H1 (cell line): ENCODE measurements at regions not wholly inside any gene's neighbourhood (a gene's known extent, or its start where the extent isn't known, plus 50 kb on each side); places are given as distances from the start of the nearest gene placed in this dataset.
A peak's percentile ranks its signal among the peaks of the same experiment; 100 is the strongest.

Source experiments
- CTCF ChIA-PET: fragments of 300-600 bp; sonication (Branson Sonifier 250); formaldehyde crosslinking; loops from one replicate; lab custom pipeline; 2021; ENCODE audit not compliant: partially characterized antibody; lab: Charles Lee
- POLR2A ChIA-PET: fragments of 300-600 bp; sonication (Branson Sonifier 250); formaldehyde crosslinking; loops from one replicate; lab custom pipeline; 2021; ENCODE audit warnings: inconsistent platforms; ENCODE audit not compliant: partially characterized antibody; lab: Charles Lee
- DNase-seq, 2 experiments: peaks; one replicate each; pipeline versions ENCODE4 v3.0.0 to v3.0.0-alpha.2; 2010 to 2022; ENCODE audit warnings: low spot score in 2 of 2, low read depth in 1 of 2, mixed read lengths in 1 of 2
- FAIRE-seq: peaks from 2 replicates; lab custom pipeline; 2011; peaks lifted over from hg19 to GRCh38; lab: Jason Lieb, UNC
- H2AFZ ChIP-seq: 2 replicates; pipeline ENCODE4 v1.8.1; 2012; ENCODE audit warnings: low read length, inconsistent platforms
- H2AK5ac ChIP-seq: 2 replicates; pipeline ENCODE4 v1.6.1; 2013; ENCODE audit warnings: low read depth, low read length
- H2BK120ac ChIP-seq: replicated peaks from 2 replicates; pipeline ENCODE3; 2013; ENCODE audit warnings: low read depth, low read length, inconsistent platforms
- H2BK12ac ChIP-seq: 2 replicates; pipeline ENCODE4 v1.6.1; 2013; ENCODE audit warnings: low read depth, low read length
- H2BK15ac ChIP-seq: 2 replicates; pipeline ENCODE4 v1.6.1; 2013; ENCODE audit warnings: low read length
- H2BK20ac ChIP-seq: 2 replicates; pipeline ENCODE4 v1.6.1; 2013; ENCODE audit warnings: low read length
- H2BK5ac ChIP-seq: 2 replicates; pipeline ENCODE4 v1.6.1; 2013; ENCODE audit warnings: low read depth, low read length
- H3K14ac ChIP-seq: 2 replicates; pipeline ENCODE4 v1.6.1; 2013; ENCODE audit warnings: inconsistent platforms; ENCODE audit not compliant: insufficient read length
- H3K18ac ChIP-seq: 2 replicates; pipeline ENCODE4 v1.6.1; 2013; ENCODE audit warnings: low read length; ENCODE audit errors: extremely low read depth
- H3K23ac ChIP-seq: 2 replicates; pipeline ENCODE4 v1.6.1; 2013; ENCODE audit warnings: inconsistent platforms; ENCODE audit not compliant: insufficient read length
- H3K23me2 ChIP-seq: 2 replicates; pipeline ENCODE4 v1.6.1; 2013; ENCODE audit warnings: low read depth, low read length
- H3K27ac ChIP-seq: 2 replicates; pipeline ENCODE4 v1.6.1; 2011; ENCODE audit warnings: low read depth, low read length, inconsistent platforms
- H3K27me3 ChIP-seq, 4 experiments: replicated peaks in 1 of 4; 1 replicate in 1 of 4; 2 replicates in 3 of 4; pipeline versions ENCODE4 v1.6.1 to v1.8.1; 2011 to 2013; ENCODE audit warnings: low read length in 3 of 4, mild to moderate bottlenecking in 3 of 4, inconsistent platforms in 2 of 4, mixed read lengths in 2 of 4, moderate library complexity in 1 of 4; ENCODE audit not compliant: control insufficient read depth in 3 of 4, insufficient read depth in 3 of 4; ENCODE audit errors: extremely low read depth in 1 of 4
- H3K36me3 ChIP-seq, 4 experiments: 2 replicates each; pipeline versions ENCODE4 v1.6.1 to v1.8.1; 2011 to 2013; ENCODE audit warnings: mild to moderate bottlenecking in 4 of 4, low read length in 3 of 4, moderate library complexity in 2 of 4, control low read depth in 1 of 4, inconsistent platforms in 1 of 4; ENCODE audit not compliant: insufficient read depth in 4 of 4, control insufficient read depth in 2 of 4
- H3K4ac ChIP-seq: replicated peaks from 2 replicates; pipeline ENCODE3; 2013; ENCODE audit warnings: low read length, low read depth, mixed read lengths, inconsistent platforms; ENCODE audit not compliant: insufficient read length
- H3K4me1 ChIP-seq, 4 experiments: replicated peaks in 1 of 4; 1 replicate in 1 of 4; 2 replicates in 3 of 4; pipeline versions ENCODE4 v1.6.1 to v1.8.1; 2011 to 2013; ENCODE audit warnings: low read length in 3 of 4, inconsistent platforms in 2 of 4, mixed read lengths in 1 of 4; ENCODE audit not compliant: insufficient read depth in 4 of 4, control insufficient read depth in 3 of 4
- H3K4me2 ChIP-seq, 2 experiments: 2 replicates each; pipeline versions ENCODE4 v1.6.1 to v1.8.1; 2011 to 2013; ENCODE audit warnings: low read depth in 2 of 2, low read length in 2 of 2, control low read depth in 1 of 2, inconsistent platforms in 1 of 2, mild to moderate bottlenecking in 1 of 2; ENCODE audit not compliant: insufficient read depth in 1 of 2
- H3K4me3 ChIP-seq, 4 experiments: fragments of 200-600, 300-600 bp in 1 of 4; sonication (generic), shearing (Covaris generic), sonication (Bioruptor Twin) in 1 of 4; 2 replicates each; pipeline versions ENCODE4 v1.5.1 to v1.8.1; 2011 to 2016; ENCODE audit warnings: low read length in 4 of 4, low read depth in 3 of 4, control low read depth in 2 of 4, inconsistent platforms in 2 of 4, mild to moderate bottlenecking in 2 of 4, mixed read lengths in 1 of 4, moderate library complexity in 1 of 4; ENCODE audit not compliant: insufficient read depth in 2 of 4; ENCODE audit errors: extremely low read depth in 1 of 4
- H3K56ac ChIP-seq: replicated peaks from 2 replicates; pipeline ENCODE3; 2013; ENCODE audit warnings: low read depth, mild to moderate bottlenecking, mixed read lengths, low read length, inconsistent platforms; ENCODE audit not compliant: insufficient read length
- H3K79me1 ChIP-seq: 2 replicates; pipeline ENCODE4 v1.6.1; 2013; ENCODE audit warnings: low read depth, low read length, control low read depth
- H3K79me2 ChIP-seq, 2 experiments: 2 replicates each; pipeline versions ENCODE4 v1.6.1 to v1.8.1; 2012 to 2013; ENCODE audit warnings: low read length in 2 of 2, mild to moderate bottlenecking in 2 of 2, inconsistent platforms in 1 of 2; ENCODE audit not compliant: insufficient read depth in 2 of 2, control insufficient read depth in 1 of 2
- H3K9ac ChIP-seq, 4 experiments: replicated peaks in 1 of 4; 1 replicate in 1 of 4; 2 replicates in 3 of 4; pipeline versions ENCODE4 v1.6.1 to v1.8.1; 2011 to 2013; ENCODE audit warnings: low read depth in 3 of 4, low read length in 3 of 4, control low read depth in 2 of 4, mild to moderate bottlenecking in 2 of 4, moderate library complexity in 2 of 4, inconsistent platforms in 1 of 4; ENCODE audit errors: extremely low read depth in 1 of 4
- H3K9me3 ChIP-seq, 2 experiments: 2 replicates each; pipeline versions ENCODE4 v1.6.1 to v1.8.1; 2012 to 2013; ENCODE audit warnings: mild to moderate bottlenecking in 2 of 2, moderate library complexity in 2 of 2, control low read depth in 1 of 2, inconsistent platforms in 1 of 2, low read depth in 1 of 2, low read length in 1 of 2, mixed read lengths in 1 of 2; ENCODE audit not compliant: insufficient read depth in 2 of 2
- H4K20me1 ChIP-seq, 2 experiments: replicated peaks in 1 of 2; 2 replicates each; pipeline versions ENCODE3 to v1.8.1; 2011 to 2013; ENCODE audit warnings: inconsistent platforms in 2 of 2, low read length in 2 of 2, mild to moderate bottlenecking in 1 of 2; ENCODE audit not compliant: insufficient read depth in 2 of 2, control insufficient read depth in 1 of 2
- H4K5ac ChIP-seq: 2 replicates; pipeline ENCODE4 v1.6.1; 2013; ENCODE audit warnings: low read length, low read depth, mixed read lengths, inconsistent platforms; ENCODE audit not compliant: insufficient read length
- H4K8ac ChIP-seq: 2 replicates; pipeline ENCODE4 v1.8.0; 2013; ENCODE audit warnings: mild to moderate bottlenecking, moderate library complexity, low read length, inconsistent platforms; ENCODE audit not compliant: insufficient read depth; ENCODE audit errors: extremely low read depth
- H4K91ac ChIP-seq: replicated peaks from 2 replicates; pipeline ENCODE3; 2013; ENCODE audit warnings: low read length, mixed read lengths, inconsistent platforms; ENCODE audit not compliant: insufficient read length
- KDM4A ChIP-seq: IDR thresholded peaks from one replicate; pipeline ENCODE4 v1.7.1; 2012; ENCODE audit warnings: low read depth, mild to moderate bottlenecking, moderate library complexity, low read length, inconsistent platforms; ENCODE audit not compliant: severe bottlenecking
- RAD21 ChIP-seq, 2 experiments: IDR thresholded peaks in 1 of 2; conservative IDR thresholded peaks in 1 of 2; 2 replicates each; pipeline ENCODE4 v1.6.1; 2011; ENCODE audit warnings: low read depth in 2 of 2, low read length in 2 of 2, improper control_type of control experiment in 1 of 2, inconsistent platforms in 1 of 2, mild to moderate bottlenecking in 1 of 2, moderate library complexity in 1 of 2
- TBP ChIP-seq: IDR thresholded peaks from 2 replicates; pipeline ENCODE4 v1.6.1; 2011; ENCODE audit warnings: low read depth, low read length, improper control_type of control experiment
- WGBS, 2 experiments: shearing (Covaris generic) in 1 of 2; methylation state at CpG; one replicate each; pipeline versions ENCODE4 v1.1.6 to v1.1.7; 2013 to 2015; ENCODE audit warnings: low lambda C conversion rate in 2 of 2, mixed read lengths in 2 of 2, inconsistent platforms in 1 of 2, low coverage in 1 of 2, missing lambda C conversion rate in 1 of 2; ENCODE audit not compliant: insufficient replicate concordance in 2 of 2, insufficient coverage in 1 of 2, insufficient read length in 1 of 2; ENCODE audit errors: extremely low coverage in 1 of 2, missing lambda C conversion rate in 1 of 2; 5-methylcytosine and 5-hydroxymethylcytosine counted together

DNA sequence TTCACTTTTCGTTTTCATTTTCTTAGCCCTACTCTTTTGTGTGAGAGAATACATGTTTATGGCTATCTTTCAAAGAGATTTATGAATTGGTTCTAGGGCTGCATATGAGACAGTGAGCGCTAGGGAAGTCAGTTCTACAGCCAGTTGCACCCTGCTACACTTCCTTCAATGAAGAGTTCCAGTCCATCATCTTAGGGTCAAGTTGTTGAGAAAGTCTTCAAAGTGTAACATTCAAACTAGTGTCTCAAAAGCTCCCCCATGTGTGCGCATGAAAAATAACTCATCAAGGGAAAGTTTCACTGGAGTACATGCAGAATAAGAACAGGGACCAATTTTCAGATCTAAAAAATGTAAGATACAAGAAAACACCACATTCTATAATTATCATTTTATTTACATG is 317.2 kb downstream of the DEPDC1B start:
- Histone ChIP-seq H3K14ac (no peak overlapping the region), H2BK120ac (no peak overlapping the region), H3K27ac (no peak overlapping the region), H3K9me3 (no peaks in the 10 kb centered on the region), H3K36me3 (no peaks in the 10 kb centered on the region), H3K56ac (no peak overlapping the region), H3K79me2 (no peaks in the 10 kb centered on the region), H2AK5ac (no peak overlapping the region), H3K4me3 (no peak overlapping the region), H3K4me2 (no peak overlapping the region), H3K79me1 (no peaks in the 10 kb centered on the region), H4K91ac (no peak overlapping the region), H2BK20ac (no peak overlapping the region), H2BK5ac (no peak overlapping the region), H2BK15ac (no peak overlapping the region), H3K9ac (no peak overlapping the region), H2BK12ac (no peak overlapping the region), H3K18ac (no peak overlapping the region), H4K20me1 (no peaks in the 10 kb centered on the region), H4K5ac (no peak overlapping the region), H3K4me1 (peaks cover 1 to 6% (median 3%) of the 10 kb centered on the region in 4 experiments; a peak in 2 of 7 replicates), H3K27me3 (no peaks in the 10 kb centered on the region; a peak in 1 of 7 replicates), H3K23ac (no peak overlapping the region), H3K4ac (no peak overlapping the region), H2AFZ (no peak overlapping the region), H4K8ac (no peak overlapping the region), H3K23me2 (no peaks in the 10 kb centered on the region)
- WGBS, 2 experiments: 81% methylated on average over 3 of the region's 3 CpGs; no CpG with 5 or more reads in 1 of the 2 experiments
- DNase-seq: no peak
- ChIA-PET POLR2A (no interaction called here), CTCF (interaction anchor here (0.8 to 4.1 kb wide), 5 partner anchors 13 to 95 kb away, joined by 3 to 17 read pairs (median 3); no protein-coding TSS in a partner anchor)
- no peak for FAIRE-seq
- TF ChIP-seq RAD21 (IDR thresholded peaks at IDR 0.05 in 1 of 2, conservative IDR thresholded peaks at IDR 0.05 in 1 of 2; ENCODE audit: low read depth in 2 of 2, low read length in 2 of 2) (peak; percentile 51 to 60), TBP (no peak), KDM4A (no peak)
